ENCODE measurements at regions not wholly inside any gene's neighbourhood (a gene's known extent, or its start where the extent isn't known, plus 50 kb on each side); places are given as distances from the start of the nearest gene placed in this dataset.

- Histone ChIP-seq H3K27me3 (no peaks in the 10 kb centered on the region), H3K4me1 (ENCODE audit: insufficient read depth) (no peaks in the 10 kb centered on the region), H3K4me3 (no peak overlapping the region), H3K27ac (no peak overlapping the region), H3K9me3 (no peaks in the 10 kb centered on the region), H3K36me3 (no peaks in the 10 kb centered on the region)
- TF ChIP-seq CTCF (IDR thresholded peaks at IDR 0.05) (no peak), EP300 (IDR thresholded peaks at IDR 0.05) (no peak), POLR2A (IDR thresholded peaks at IDR 0.05) (no peak)
- no peak for DNase-seq
- 54 to 73% (median 71%) methylated on average over 5 of the region's 5 CpGs for WGBS, 3 donors
- intact Hi-C loops (cut with DNase I) = no loop called here
Observed at GRCh38 chr13:83980331-83980730, 98.1 kb upstream of the SLITRK1 start.

GRCh38 chr13:83975655-83976165, 93.4 kb upstream of the SLITRK1 start:
- intact Hi-C loops (cut with DNase I) = no loop called here
- no peak for TF ChIP-seq CTCF (IDR thresholded peaks at IDR 0.05)
- Histone ChIP-seq H3K4me3 (no peak overlapping the region), H3K9me3 (no peaks in the 10 kb centered on the region), H3K27me3 (no peaks in the 10 kb centered on the region), H3K27ac (no peak overlapping the region), H3K4me1 (ENCODE audit: insufficient read depth) (no peaks in the 10 kb centered on the region), H3K36me3 (no peaks in the 10 kb centered on the region)
- no peak for DNase-seq

GRCh38 chr13:83958531-83958930, 76.3 kb upstream of the SLITRK1 start:
- no peak overlapping the region for H3K27ac ChIP-seq
- H3K9me3 ChIP-seq = no peaks in the 10 kb centered on the region
- intact Hi-C loops (cut with DNase I) = no loop called here
- no peaks in the 10 kb centered on the region for H3K36me3 ChIP-seq
- 58 to 75% (median 61%) methylated on average over 1 of the region's 1 CpG for WGBS, 3 donors
- DNase-seq = no peak
- H3K4me1 ChIP-seq (ENCODE audit: insufficient read depth) = no peaks in the 10 kb centered on the region
- no peak for TF ChIP-seq POLR2A (IDR thresholded peaks at IDR 0.05)
- no peak for TF ChIP-seq CTCF (IDR thresholded peaks at IDR 0.05)
- TF ChIP-seq EP300 (IDR thresholded peaks at IDR 0.05) = no peak
- no peaks in the 10 kb centered on the region for H3K27me3 ChIP-seq
- no peak overlapping the region for H3K4me3 ChIP-seq

GRCh38 chr13:83955011-83955410, 72.7 kb upstream of the SLITRK1 start:
- H3K4me1 ChIP-seq (ENCODE audit: insufficient read depth) = no peaks in the 10 kb centered on the region
- 92 to 99% (median 93%) methylated on average over 3 of the region's 3 CpGs for WGBS, 3 donors
- no peaks in the 10 kb centered on the region for H3K9me3 ChIP-seq
- no peak for DNase-seq
- H3K4me3 ChIP-seq = no peak overlapping the region
- H3K36me3 ChIP-seq = no peaks in the 10 kb centered on the region
- no peaks in the 10 kb centered on the region for H3K27me3 ChIP-seq
- H3K27ac ChIP-seq = no peak overlapping the region
- TF ChIP-seq CTCF (IDR thresholded peaks at IDR 0.05) = no peak
- TF ChIP-seq EP300 (IDR thresholded peaks at IDR 0.05) = no peak
- no peak for TF ChIP-seq POLR2A (IDR thresholded peaks at IDR 0.05)
- intact Hi-C loops (cut with DNase I) = no loop called here

- TF ChIP-seq POLR2A (IDR thresholded peaks at IDR 0.05) (no peak), CTCF (IDR thresholded peaks at IDR 0.05) (no peak), EP300 (IDR thresholded peaks at IDR 0.05) (no peak)
- DNase-seq = no peak
- intact Hi-C loops (cut with DNase I) = no loop called here
- H3K27ac ChIP-seq = no peak overlapping the region
- H3K36me3 ChIP-seq = no peaks in the 10 kb centered on the region
- no peak overlapping the region for H3K4me3 ChIP-seq
- H3K9me3 ChIP-seq = no peaks in the 10 kb centered on the region
- H3K4me1 ChIP-seq (ENCODE audit: insufficient read depth) = no peaks in the 10 kb centered on the region
- WGBS, 3 donors = 81 to 96% (median 92%) methylated on average over 2 of the region's 2 CpGs
- no peaks in the 10 kb centered on the region for H3K27me3 ChIP-seq
Observed at GRCh38 chr13:83953916-83954315, 71.6 kb upstream of the SLITRK1 start.
